H1 (cell line): ENCODE measurements at regions not wholly inside any gene's neighbourhood (a gene's known extent, or its start where the extent isn't known, plus 50 kb on each side); places are given as distances from the start of the nearest gene placed in this dataset.

Experiments used
- CTCF ChIA-PET: fragments of 300-600 bp; sonication (Branson Sonifier 250); formaldehyde crosslinking; loops from one replicate; lab custom pipeline; 2021; ENCODE audit not compliant: partially characterized antibody; lab: Charles Lee
- POLR2A ChIA-PET: fragments of 300-600 bp; sonication (Branson Sonifier 250); formaldehyde crosslinking; loops from one replicate; lab custom pipeline; 2021; ENCODE audit warnings: inconsistent platforms; ENCODE audit not compliant: partially characterized antibody; lab: Charles Lee
- DNase-seq, 2 experiments: peaks; one replicate each; pipeline versions ENCODE4 v3.0.0 to v3.0.0-alpha.2; 2010 to 2022; ENCODE audit warnings: low spot score in 2 of 2, low read depth in 1 of 2, mixed read lengths in 1 of 2
- FAIRE-seq: peaks from 2 replicates; lab custom pipeline; 2011; peaks lifted over from hg19 to GRCh38; lab: Jason Lieb, UNC
- H2AFZ ChIP-seq: 2 replicates; pipeline ENCODE4 v1.8.1; 2012; ENCODE audit warnings: low read length, inconsistent platforms
- H2AK5ac ChIP-seq: 2 replicates; pipeline ENCODE4 v1.6.1; 2013; ENCODE audit warnings: low read depth, low read length
- H2BK120ac ChIP-seq: replicated peaks from 2 replicates; pipeline ENCODE3; 2013; ENCODE audit warnings: low read depth, low read length, inconsistent platforms
- H2BK12ac ChIP-seq: 2 replicates; pipeline ENCODE4 v1.6.1; 2013; ENCODE audit warnings: low read depth, low read length
- H2BK15ac ChIP-seq: 2 replicates; pipeline ENCODE4 v1.6.1; 2013; ENCODE audit warnings: low read length
- H2BK20ac ChIP-seq: 2 replicates; pipeline ENCODE4 v1.6.1; 2013; ENCODE audit warnings: low read length
- H2BK5ac ChIP-seq: 2 replicates; pipeline ENCODE4 v1.6.1; 2013; ENCODE audit warnings: low read depth, low read length
- H3K14ac ChIP-seq: 2 replicates; pipeline ENCODE4 v1.6.1; 2013; ENCODE audit warnings: inconsistent platforms; ENCODE audit not compliant: insufficient read length
- H3K18ac ChIP-seq: 2 replicates; pipeline ENCODE4 v1.6.1; 2013; ENCODE audit warnings: low read length; ENCODE audit errors: extremely low read depth
- H3K23ac ChIP-seq: 2 replicates; pipeline ENCODE4 v1.6.1; 2013; ENCODE audit warnings: inconsistent platforms; ENCODE audit not compliant: insufficient read length
- H3K23me2 ChIP-seq: 2 replicates; pipeline ENCODE4 v1.6.1; 2013; ENCODE audit warnings: low read depth, low read length
- H3K27ac ChIP-seq: 2 replicates; pipeline ENCODE4 v1.6.1; 2011; ENCODE audit warnings: low read depth, low read length, inconsistent platforms
- H3K27me3 ChIP-seq, 4 experiments: replicated peaks in 1 of 4; 1 replicate in 1 of 4; 2 replicates in 3 of 4; pipeline versions ENCODE4 v1.6.1 to v1.8.1; 2011 to 2013; ENCODE audit warnings: low read length in 3 of 4, mild to moderate bottlenecking in 3 of 4, inconsistent platforms in 2 of 4, mixed read lengths in 2 of 4, moderate library complexity in 1 of 4; ENCODE audit not compliant: control insufficient read depth in 3 of 4, insufficient read depth in 3 of 4; ENCODE audit errors: extremely low read depth in 1 of 4
- H3K36me3 ChIP-seq, 4 experiments: 2 replicates each; pipeline versions ENCODE4 v1.6.1 to v1.8.1; 2011 to 2013; ENCODE audit warnings: mild to moderate bottlenecking in 4 of 4, low read length in 3 of 4, moderate library complexity in 2 of 4, control low read depth in 1 of 4, inconsistent platforms in 1 of 4; ENCODE audit not compliant: insufficient read depth in 4 of 4, control insufficient read depth in 2 of 4
- H3K4ac ChIP-seq: replicated peaks from 2 replicates; pipeline ENCODE3; 2013; ENCODE audit warnings: low read length, low read depth, mixed read lengths, inconsistent platforms; ENCODE audit not compliant: insufficient read length
- H3K4me1 ChIP-seq, 4 experiments: replicated peaks in 1 of 4; 1 replicate in 1 of 4; 2 replicates in 3 of 4; pipeline versions ENCODE4 v1.6.1 to v1.8.1; 2011 to 2013; ENCODE audit warnings: low read length in 3 of 4, inconsistent platforms in 2 of 4, mixed read lengths in 1 of 4; ENCODE audit not compliant: insufficient read depth in 4 of 4, control insufficient read depth in 3 of 4
- H3K4me2 ChIP-seq, 2 experiments: 2 replicates each; pipeline versions ENCODE4 v1.6.1 to v1.8.1; 2011 to 2013; ENCODE audit warnings: low read depth in 2 of 2, low read length in 2 of 2, control low read depth in 1 of 2, inconsistent platforms in 1 of 2, mild to moderate bottlenecking in 1 of 2; ENCODE audit not compliant: insufficient read depth in 1 of 2
- H3K4me3 ChIP-seq, 4 experiments: fragments of 200-600, 300-600 bp in 1 of 4; sonication (generic), shearing (Covaris generic), sonication (Bioruptor Twin) in 1 of 4; 2 replicates each; pipeline versions ENCODE4 v1.5.1 to v1.8.1; 2011 to 2016; ENCODE audit warnings: low read length in 4 of 4, low read depth in 3 of 4, control low read depth in 2 of 4, inconsistent platforms in 2 of 4, mild to moderate bottlenecking in 2 of 4, mixed read lengths in 1 of 4, moderate library complexity in 1 of 4; ENCODE audit not compliant: insufficient read depth in 2 of 4; ENCODE audit errors: extremely low read depth in 1 of 4
- H3K56ac ChIP-seq: replicated peaks from 2 replicates; pipeline ENCODE3; 2013; ENCODE audit warnings: low read depth, mild to moderate bottlenecking, mixed read lengths, low read length, inconsistent platforms; ENCODE audit not compliant: insufficient read length
- H3K79me1 ChIP-seq: 2 replicates; pipeline ENCODE4 v1.6.1; 2013; ENCODE audit warnings: low read depth, low read length, control low read depth
- H3K79me2 ChIP-seq, 2 experiments: 2 replicates each; pipeline versions ENCODE4 v1.6.1 to v1.8.1; 2012 to 2013; ENCODE audit warnings: low read length in 2 of 2, mild to moderate bottlenecking in 2 of 2, inconsistent platforms in 1 of 2; ENCODE audit not compliant: insufficient read depth in 2 of 2, control insufficient read depth in 1 of 2
- H3K9ac ChIP-seq, 4 experiments: replicated peaks in 1 of 4; 1 replicate in 1 of 4; 2 replicates in 3 of 4; pipeline versions ENCODE4 v1.6.1 to v1.8.1; 2011 to 2013; ENCODE audit warnings: low read depth in 3 of 4, low read length in 3 of 4, control low read depth in 2 of 4, mild to moderate bottlenecking in 2 of 4, moderate library complexity in 2 of 4, inconsistent platforms in 1 of 4; ENCODE audit errors: extremely low read depth in 1 of 4
- H3K9me3 ChIP-seq, 2 experiments: 2 replicates each; pipeline versions ENCODE4 v1.6.1 to v1.8.1; 2012 to 2013; ENCODE audit warnings: mild to moderate bottlenecking in 2 of 2, moderate library complexity in 2 of 2, control low read depth in 1 of 2, inconsistent platforms in 1 of 2, low read depth in 1 of 2, low read length in 1 of 2, mixed read lengths in 1 of 2; ENCODE audit not compliant: insufficient read depth in 2 of 2
- H4K20me1 ChIP-seq, 2 experiments: replicated peaks in 1 of 2; 2 replicates each; pipeline versions ENCODE3 to v1.8.1; 2011 to 2013; ENCODE audit warnings: inconsistent platforms in 2 of 2, low read length in 2 of 2, mild to moderate bottlenecking in 1 of 2; ENCODE audit not compliant: insufficient read depth in 2 of 2, control insufficient read depth in 1 of 2
- H4K5ac ChIP-seq: 2 replicates; pipeline ENCODE4 v1.6.1; 2013; ENCODE audit warnings: low read length, low read depth, mixed read lengths, inconsistent platforms; ENCODE audit not compliant: insufficient read length
- H4K8ac ChIP-seq: 2 replicates; pipeline ENCODE4 v1.8.0; 2013; ENCODE audit warnings: mild to moderate bottlenecking, moderate library complexity, low read length, inconsistent platforms; ENCODE audit not compliant: insufficient read depth; ENCODE audit errors: extremely low read depth
- H4K91ac ChIP-seq: replicated peaks from 2 replicates; pipeline ENCODE3; 2013; ENCODE audit warnings: low read length, mixed read lengths, inconsistent platforms; ENCODE audit not compliant: insufficient read length
- BACH1 ChIP-seq: IDR thresholded peaks from 2 replicates; pipeline ENCODE4 v1.6.1; 2012; ENCODE audit warnings: low read length, improper control_type of control experiment
- BRCA1 ChIP-seq: IDR thresholded peaks from 2 replicates; pipeline ENCODE4 v1.6.1; 2012; ENCODE audit warnings: low read depth, low read length, improper control_type of control experiment
- CEBPB ChIP-seq: IDR thresholded peaks from 2 replicates; pipeline ENCODE4 v1.6.1; 2012; ENCODE audit warnings: low read depth, low read length
- E2F6 ChIP-seq: IDR thresholded peaks from 2 replicates; pipeline ENCODE4 v1.6.1; 2012; ENCODE audit warnings: inconsistent platforms
- EZH2 ChIP-seq: fragments of 200-600 bp; sonication (generic); IDR thresholded peaks from 2 replicates; pipeline ENCODE4 v1.7.1; 2012; ENCODE audit warnings: low read depth, mild to moderate bottlenecking, moderate library complexity, low read length, inconsistent platforms; ENCODE audit not compliant: severe bottlenecking
- HDAC6 ChIP-seq: IDR thresholded peaks from one replicate; pipeline ENCODE4 v1.7.1; 2012; ENCODE audit warnings: low read depth, mild to moderate bottlenecking, inconsistent platforms, low read length, moderate library complexity
- MAX ChIP-seq: IDR thresholded peaks from 2 replicates; pipeline ENCODE4 v1.6.1; 2012; ENCODE audit warnings: inconsistent platforms
- RAD21 ChIP-seq, 2 experiments: IDR thresholded peaks in 1 of 2; conservative IDR thresholded peaks in 1 of 2; 2 replicates each; pipeline ENCODE4 v1.6.1; 2011; ENCODE audit warnings: low read depth in 2 of 2, low read length in 2 of 2, improper control_type of control experiment in 1 of 2, inconsistent platforms in 1 of 2, mild to moderate bottlenecking in 1 of 2, moderate library complexity in 1 of 2
- SIX5 ChIP-seq: IDR thresholded peaks from 2 replicates; pipeline ENCODE4 v1.6.1; 2011; ENCODE audit warnings: mild to moderate bottlenecking, low read depth, low read length
- TAF7 ChIP-seq: optimal IDR thresholded peaks from 2 replicates; pipeline ENCODE3; 2011; ENCODE audit warnings: low read depth, mild to moderate bottlenecking, inconsistent platforms, low read length, moderate library complexity, borderline replicate concordance
- ZNF274 ChIP-seq: IDR thresholded peaks from 2 replicates; pipeline ENCODE4 v1.7.0; 2012; ENCODE audit warnings: low read length, borderline replicate concordance; ENCODE audit errors: extremely low read depth
- WGBS, 2 experiments: shearing (Covaris generic) in 1 of 2; methylation state at CpG; one replicate each; pipeline versions ENCODE4 v1.1.6 to v1.1.7; 2013 to 2015; ENCODE audit warnings: low lambda C conversion rate in 2 of 2, mixed read lengths in 2 of 2, inconsistent platforms in 1 of 2, low coverage in 1 of 2, missing lambda C conversion rate in 1 of 2; ENCODE audit not compliant: insufficient replicate concordance in 2 of 2, insufficient coverage in 1 of 2, insufficient read length in 1 of 2; ENCODE audit errors: extremely low coverage in 1 of 2, missing lambda C conversion rate in 1 of 2; 5-methylcytosine and 5-hydroxymethylcytosine counted together

- H2AFZ ChIP-seq, result no peak overlapping the region
- WGBS, 2 experiments, result 92% methylated on average over 3 of the region's 3 CpGs; no CpG with 5 or more reads in 1 of the 2 experiments
- H3K79me1 ChIP-seq, result no peaks in the 10 kb centered on the region
- H3K23ac ChIP-seq, result no peak overlapping the region
- TF ChIP-seq HDAC6, result no peak
- no peak for TF ChIP-seq BACH1
- no peak for TF ChIP-seq ZNF274
- no peak for TF ChIP-seq CEBPB
- no peak for TF ChIP-seq RAD21 (IDR thresholded peaks at IDR 0.05 in 1 of 2, conservative IDR thresholded peaks at IDR 0.05 in 1 of 2; ENCODE audit: low read depth in 2 of 2, low read length in 2 of 2)
- TF ChIP-seq TAF7, result no peak
- no peak for TF ChIP-seq BRCA1
- no peak for TF ChIP-seq E2F6
- no peak for TF ChIP-seq SIX5
- TF ChIP-seq MAX, result no peak
- no peak for TF ChIP-seq EZH2
- no peak overlapping the region for H4K8ac ChIP-seq
- no peak overlapping the region for H2BK12ac ChIP-seq
- DNase-seq, result no peak
- H4K91ac ChIP-seq, result no peak overlapping the region
- H3K56ac ChIP-seq, result no peak overlapping the region
- H3K36me3 ChIP-seq, result no peaks in the 10 kb centered on the region
- no peak overlapping the region for H3K9ac ChIP-seq
- H2BK15ac ChIP-seq, result no peak overlapping the region
- H3K27ac ChIP-seq, result no peak overlapping the region
- no peak overlapping the region for H3K4me2 ChIP-seq
- no peak overlapping the region for H3K18ac ChIP-seq
- no peaks in the 10 kb centered on the region for H3K79me2 ChIP-seq
- H2BK120ac ChIP-seq, result no peak overlapping the region
- H2AK5ac ChIP-seq, result no peak overlapping the region
- no peak overlapping the region for H2BK20ac ChIP-seq
- no peak overlapping the region for H3K14ac ChIP-seq
- H3K9me3 ChIP-seq, result no peaks in the 10 kb centered on the region; a peak in 1 of 4 replicates
- no peak overlapping the region for H3K4me3 ChIP-seq
- POLR2A ChIA-PET, result no interaction called here
- no peak overlapping the region for H2BK5ac ChIP-seq
- CTCF ChIA-PET, result no interaction called here
- no peaks in the 10 kb centered on the region for H3K23me2 ChIP-seq
- H3K4me1 ChIP-seq, result no peaks in the 10 kb centered on the region
- no peak for FAIRE-seq
- H3K27me3 ChIP-seq, result no peaks in the 10 kb centered on the region
- H4K20me1 ChIP-seq, result no peaks in the 10 kb centered on the region
- no peak overlapping the region for H4K5ac ChIP-seq
- no peak overlapping the region for H3K4ac ChIP-seq
Measured at GRCh38 chr6:141364694-141365093, 768.0 kb upstream of the GJE1 start.
